Upper lobe of left lung (tissue), 4 donors: ENCODE measurements at regions not wholly inside any gene's neighbourhood (a gene's known extent, or its start where the extent isn't known, plus 50 kb on each side); places are given as distances from the start of the nearest gene placed in this dataset.

Source experiments
- EP300 ChIP-seq, 4 donors: sonication (generic); formaldehyde crosslinking; IDR thresholded peaks; one replicate each; pipeline ENCODE4 v1.5.1; 2017; ENCODE audit warnings: antibody characterized with exemption in 4 of 4, control low read depth in 2 of 4
- POLR2A ChIP-seq, 4 donors: fragments of 450-650 bp; IDR thresholded peaks; one replicate each; pipeline ENCODE4 v1.5.1; 2016 to 2017; ENCODE audit warnings: antibody characterized with exemption in 4 of 4, mild to moderate bottlenecking in 2 of 4

GRCh38 chr16:54815177-54815576, 115.5 kb upstream of the IRX5 start:
- TF ChIP-seq EP300 (IDR thresholded peaks at IDR 0.05) (no peak), POLR2A (IDR thresholded peaks at IDR 0.05) (no peak)
